ENCODE measurements at regions not wholly inside any gene's neighbourhood (a gene's known extent, or its start where the extent isn't known, plus 50 kb on each side); places are given as distances from the start of the nearest gene placed in this dataset.

- 58 to 77% (median 68%) methylated on average over 1 of the region's 1 CpG for WGBS, 4 donors
- DNase-seq = no peak
- Histone ChIP-seq H3K27me3 (no peaks in the 10 kb centered on the region), H3K27ac (no peak overlapping the region), H3K4me1 (replicated peaks in 1 of 2) (no peaks in the 10 kb centered on the region), H3K4me3 (no peak overlapping the region), H3K36me3 (replicated peaks in 1 of 2) (no peaks in the 10 kb centered on the region), H3K9me3 (replicated peaks in 1 of 3) (no peaks in the 10 kb centered on the region)
- TF ChIP-seq POLR2A (IDR thresholded peaks at IDR 0.05) (no peak), CTCF (IDR thresholded peaks at IDR 0.05) (no peak)
- intact Hi-C loops (cut with DNase I) = no loop called here
These were observed 392.2 kb upstream of the CCDC179 start for GRCh38 chr11:23252426-23252825.

- DNase-seq = no peak
- intact Hi-C loops (cut with DNase I) = no loop called here
- H3K9me3 ChIP-seq (replicated peaks in 1 of 3) = no peaks in the 10 kb centered on the region
- H3K4me1 ChIP-seq (replicated peaks in 1 of 2) = no peaks in the 10 kb centered on the region
- H3K27ac ChIP-seq = no peak overlapping the region
- no peaks in the 10 kb centered on the region for H3K36me3 ChIP-seq (replicated peaks in 1 of 2)
- no peaks in the 10 kb centered on the region for H3K27me3 ChIP-seq
- no peak for TF ChIP-seq CTCF (IDR thresholded peaks at IDR 0.05)
- no peak for TF ChIP-seq POLR2A (IDR thresholded peaks at IDR 0.05)
- no peak overlapping the region for H3K4me3 ChIP-seq
These were observed 396.8 kb upstream of the CCDC179 start for GRCh38 chr11:23257088-23257487.

GRCh38 chr11:23257556-23257955 lies 397.3 kb upstream of the CCDC179 start:
- Histone ChIP-seq H3K4me3 (no peak overlapping the region), H3K4me1 (replicated peaks in 1 of 2) (no peaks in the 10 kb centered on the region), H3K36me3 (replicated peaks in 1 of 2) (no peaks in the 10 kb centered on the region), H3K9me3 (replicated peaks in 1 of 3) (no peaks in the 10 kb centered on the region), H3K27me3 (no peaks in the 10 kb centered on the region), H3K27ac (no peak overlapping the region)
- no peak for DNase-seq
- intact Hi-C loops (cut with DNase I) = no loop called here
- TF ChIP-seq CTCF (IDR thresholded peaks at IDR 0.05) (no peak), POLR2A (IDR thresholded peaks at IDR 0.05) (no peak)

- no peak overlapping the region for H3K27ac ChIP-seq
- peak overlapping the region in 1 of 4 donors; percentile 11 for H3K4me3 ChIP-seq
- no peak for TF ChIP-seq CTCF (IDR thresholded peaks at IDR 0.05)
- TF ChIP-seq POLR2A (IDR thresholded peaks at IDR 0.05) = no peak
- no peaks in the 10 kb centered on the region for H3K36me3 ChIP-seq (replicated peaks in 1 of 2)
- H3K27me3 ChIP-seq = no peaks in the 10 kb centered on the region
- no peak for DNase-seq
- intact Hi-C loops (cut with DNase I) = no loop called here
- no peaks in the 10 kb centered on the region for H3K9me3 ChIP-seq (replicated peaks in 1 of 3)
- H3K4me1 ChIP-seq (replicated peaks in 1 of 2) = no peaks in the 10 kb centered on the region
These were observed 403.2 kb upstream of the CCDC179 start for GRCh38 chr11:23263466-23263865.

- TF ChIP-seq POLR2A (IDR thresholded peaks at IDR 0.05) (no peak), CTCF (IDR thresholded peaks at IDR 0.05) (no peak)
- H3K27ac ChIP-seq = no peak overlapping the region
These were observed 411.8 kb upstream of the CCDC179 start for GRCh38 chr11:23272095-23272494.

More at GRCh38 chr11:23272095-23272494, 411.8 kb upstream of the CCDC179 start:
- Histone ChIP-seq H3K4me3 (no peak overlapping the region), H3K9me3 (replicated peaks in 1 of 3) (no peaks in the 10 kb centered on the region), H3K27me3 (no peaks in the 10 kb centered on the region), H3K4me1 (replicated peaks in 1 of 2) (no peaks in the 10 kb centered on the region), H3K36me3 (replicated peaks in 1 of 2) (no peaks in the 10 kb centered on the region)
- intact Hi-C loops (cut with DNase I) = no loop called here
- DNase-seq = no peak
